HG03045 (cell line): ENCODE measurements at regions not wholly inside any gene's neighbourhood (a gene's known extent, or its start where the extent isn't known, plus 50 kb on each side); places are given as distances from the start of the nearest gene placed in this dataset.

ENCODE experiments used
- ATAC-seq: cut with Tn5 transposase; IDR thresholded peaks from one replicate; pipeline ENCODE4 v1.9.1; 2021; ENCODE audit warnings: mild to moderate bottlenecking, moderate library complexity; ENCODE audit not compliant: unreplicated experiment

DNA sequence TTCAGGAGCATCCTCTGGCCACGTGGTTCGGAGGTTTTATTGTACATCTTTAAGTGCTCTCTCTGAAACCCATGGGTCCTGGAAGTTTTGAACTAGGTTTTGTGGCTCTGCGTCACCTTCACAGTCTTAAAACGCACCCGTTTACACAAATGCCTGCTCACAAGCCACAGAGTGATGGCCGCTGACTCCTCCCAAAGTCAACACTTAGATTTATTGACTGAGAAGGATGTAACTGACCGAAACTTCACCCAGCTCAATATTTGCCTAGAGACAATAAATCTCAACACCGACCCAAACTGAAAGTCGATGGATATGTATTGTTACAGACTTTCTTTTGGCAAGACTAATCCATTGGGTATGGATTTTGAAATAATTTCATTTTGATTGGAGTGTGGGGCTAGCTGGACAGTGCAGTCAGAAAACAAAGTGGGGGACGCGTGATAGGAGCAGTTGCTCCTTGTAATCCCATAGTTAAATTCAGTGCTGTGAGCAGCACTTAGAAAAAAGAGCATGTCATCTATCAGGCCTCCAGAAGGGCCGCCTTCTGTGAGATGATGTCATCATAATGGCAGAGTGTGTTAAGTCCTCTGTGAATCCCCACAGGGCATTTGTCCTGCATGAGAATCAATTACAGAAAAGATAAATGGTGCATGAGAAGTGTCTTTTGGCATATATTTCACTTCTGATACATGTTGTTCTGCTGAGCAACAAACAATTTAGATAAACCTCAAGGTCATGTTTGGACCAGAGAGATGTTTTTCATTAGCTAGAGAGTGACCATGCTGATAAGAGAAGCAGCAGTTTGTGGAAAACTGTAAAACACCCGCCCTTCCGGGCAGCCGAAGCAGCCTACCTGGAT, 183.7 kb downstream of the INO80D start:
- ATAC-seq = no peak

DNA sequence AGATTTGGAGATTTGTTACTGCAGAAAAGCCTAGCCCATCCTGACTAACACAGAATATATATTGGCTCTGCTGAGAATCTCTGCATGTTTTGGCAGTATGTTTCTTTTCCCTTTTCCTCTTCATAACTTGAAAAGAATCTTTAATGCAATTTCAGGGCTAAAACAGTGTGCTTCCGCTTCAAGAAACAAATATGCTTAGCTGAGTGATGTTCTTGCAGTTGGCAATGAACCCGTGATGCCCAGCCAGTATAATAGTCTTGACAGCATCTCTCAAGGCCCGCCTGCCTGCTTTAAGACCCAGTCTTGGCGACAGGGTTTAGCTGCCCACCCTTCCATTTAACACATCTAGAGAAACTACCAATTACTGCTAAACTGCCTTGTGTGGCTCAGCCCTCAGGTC, 184.5 kb downstream of the INO80D start:
- no peak for ATAC-seq

DNA sequence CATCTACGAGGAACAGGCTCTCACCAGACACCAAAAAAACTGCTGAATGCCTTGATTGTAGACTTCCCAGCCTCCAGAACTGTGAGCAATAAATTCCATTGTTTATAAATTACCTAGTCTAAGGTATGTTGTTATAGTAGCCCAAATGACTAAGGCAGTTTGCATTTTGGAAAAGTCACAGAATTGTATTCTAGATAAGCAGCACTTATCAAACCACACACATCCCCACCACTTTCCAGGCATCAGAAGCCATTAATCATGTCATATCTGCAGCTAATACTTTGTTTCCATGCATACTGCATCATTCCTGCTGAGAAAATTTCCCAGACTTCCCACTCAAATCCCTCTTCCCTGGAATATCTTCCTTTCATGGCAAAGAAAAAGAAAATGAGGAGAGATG, 187.2 kb downstream of the INO80D start:
- ATAC-seq = no peak

DNA sequence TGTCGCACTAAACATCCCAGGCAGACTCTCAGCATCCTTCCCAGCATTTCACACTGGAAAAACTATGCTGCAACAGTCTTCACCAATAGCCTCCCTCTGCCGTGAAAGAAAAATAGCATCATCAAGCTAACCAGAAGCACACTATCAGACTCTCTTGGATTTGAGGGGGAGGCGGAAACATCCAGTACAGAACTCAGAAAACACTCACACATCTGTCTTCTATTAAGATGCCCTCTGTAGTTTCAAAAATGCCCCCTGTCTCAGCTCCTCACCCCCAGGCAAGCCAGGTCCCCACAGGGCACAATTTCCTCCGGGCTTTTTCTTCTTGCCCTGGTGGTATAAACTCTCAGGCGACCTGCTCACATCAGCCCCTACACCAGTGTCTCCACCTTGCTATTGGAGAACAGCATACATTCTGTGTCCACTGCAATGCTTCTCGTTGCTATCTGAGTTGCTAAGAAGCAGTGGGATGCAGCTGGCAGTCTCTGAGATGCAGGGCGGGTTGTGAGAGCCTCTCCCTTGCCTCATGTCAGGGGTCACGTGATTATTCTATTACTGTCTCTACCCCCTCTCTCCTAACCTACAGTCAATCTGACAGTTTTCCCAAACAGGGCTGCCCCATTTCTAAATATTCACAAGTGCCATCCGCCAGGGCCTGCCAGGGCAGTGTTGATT, 189.9 kb downstream of the INO80D start:
- ATAC-seq = no peak

DNA sequence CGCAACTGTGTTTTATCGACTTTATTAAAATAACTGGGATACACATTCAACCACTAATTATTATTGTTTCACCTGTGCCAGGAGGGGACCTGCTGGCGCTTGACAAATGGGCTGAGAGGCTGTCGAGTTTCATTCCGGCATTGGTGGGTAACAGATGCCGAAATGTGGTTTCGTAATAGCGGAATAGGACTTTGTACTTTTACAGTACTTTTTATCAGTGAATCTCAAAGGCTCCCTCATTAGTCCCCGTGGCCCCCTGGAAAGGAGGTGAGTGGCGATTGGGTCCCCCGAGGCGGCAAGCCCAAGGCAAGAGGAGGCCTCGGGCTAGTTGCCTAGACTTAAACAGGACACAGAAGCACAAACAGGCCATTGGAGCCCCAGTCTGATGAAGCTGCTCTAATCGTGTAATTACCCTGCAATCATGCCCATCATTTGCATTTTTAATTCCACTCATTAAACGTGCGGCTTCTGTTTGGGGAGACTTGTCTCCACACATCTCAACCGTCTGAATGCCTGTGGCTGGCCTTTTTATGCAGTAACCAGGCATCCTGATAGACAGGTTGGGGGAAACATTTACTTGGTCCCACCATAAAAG, 193.2 kb downstream of the INO80D start:
- no peak for ATAC-seq

DNA sequence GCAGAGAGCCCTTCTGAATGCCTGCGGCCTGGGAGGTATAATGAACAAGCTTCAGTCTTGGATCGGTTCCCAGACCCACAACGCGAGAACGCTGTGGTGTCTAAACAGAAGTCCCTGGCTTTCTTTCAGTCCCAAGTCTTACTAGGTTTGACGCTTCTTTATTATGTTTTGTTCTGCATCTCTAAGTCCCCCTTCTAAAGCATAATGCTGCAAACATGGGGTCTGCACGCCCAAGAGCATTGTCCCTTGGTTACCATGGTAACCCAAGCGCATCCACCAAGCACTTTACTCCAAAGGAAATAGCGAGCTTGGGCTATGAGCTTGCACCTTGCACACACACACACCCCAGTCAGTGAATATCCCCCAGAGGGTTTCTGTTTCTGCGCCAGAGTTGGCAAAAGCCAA, 193.7 kb downstream of the INO80D start:
- ATAC-seq = no peak

DNA sequence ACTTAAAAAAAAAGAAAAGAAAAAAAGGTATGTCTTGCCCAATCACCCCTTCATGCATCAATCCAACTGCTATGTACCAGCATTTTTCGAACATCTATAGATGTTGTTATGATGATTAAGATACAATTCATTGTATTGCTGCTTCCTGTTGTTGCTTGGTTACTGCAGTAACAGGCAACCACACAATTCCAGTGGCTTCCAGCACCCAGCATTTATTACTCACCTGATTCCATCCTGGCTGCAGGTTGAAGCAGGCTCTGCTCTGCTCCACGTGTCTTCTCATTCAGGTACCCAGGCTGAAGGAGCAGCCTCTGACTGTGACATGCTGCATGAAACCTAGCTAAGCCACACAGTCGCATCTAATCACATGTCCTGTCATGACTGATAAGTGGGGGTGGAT, 196.9 kb downstream of the INO80D start:
- no peak for ATAC-seq

DNA sequence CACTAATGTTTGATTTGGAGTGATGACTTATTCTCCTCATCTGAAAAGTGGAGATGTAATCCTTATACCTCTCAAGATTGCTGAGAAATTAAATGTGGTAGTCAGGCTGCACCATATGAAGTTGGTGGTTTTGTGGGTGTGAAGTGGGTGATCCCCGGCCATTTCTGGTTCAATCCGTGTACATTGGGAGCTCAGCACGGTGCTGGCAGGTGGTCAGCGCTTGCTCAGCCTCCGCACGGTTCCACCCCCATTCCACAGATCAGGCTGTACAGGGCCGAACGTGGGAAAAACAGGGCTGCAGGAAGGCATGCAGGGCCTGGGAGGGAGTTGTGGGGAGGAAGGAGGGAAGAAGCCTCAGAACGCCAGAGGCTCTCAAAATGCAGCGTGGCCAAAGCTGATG, 198.3 kb downstream of the INO80D start:
- ATAC-seq = no peak

DNA sequence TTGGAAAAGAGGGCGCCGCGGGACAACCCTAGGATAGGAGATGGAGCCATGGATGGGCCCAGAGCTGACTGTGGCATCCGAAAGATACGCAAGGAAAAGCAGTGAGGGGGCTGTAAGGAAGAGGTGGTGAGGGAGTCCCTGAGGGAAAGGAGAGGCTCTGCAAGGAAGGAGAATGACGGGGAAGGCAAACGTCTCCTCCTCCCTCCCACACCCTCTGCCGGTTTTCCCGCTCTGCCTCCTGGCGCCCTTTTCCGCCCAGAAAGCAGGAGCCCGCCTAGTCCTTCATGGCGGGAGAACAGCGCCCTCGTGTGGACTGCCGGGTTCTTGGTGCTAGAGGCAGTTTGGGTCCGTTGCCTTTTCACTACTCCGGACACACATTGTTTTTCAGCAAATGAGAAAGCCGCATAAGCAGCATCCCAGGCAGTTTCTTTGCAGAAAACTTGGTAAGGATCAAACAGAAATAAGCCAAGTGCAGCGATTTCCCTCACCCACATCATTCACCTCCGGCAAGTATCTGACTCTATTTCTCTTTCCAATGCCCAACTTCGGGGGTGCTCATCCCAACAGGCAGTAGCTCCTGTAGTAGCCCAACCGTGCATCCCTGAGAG, 200.4 kb downstream of the INO80D start:
- no peak for ATAC-seq

DNA sequence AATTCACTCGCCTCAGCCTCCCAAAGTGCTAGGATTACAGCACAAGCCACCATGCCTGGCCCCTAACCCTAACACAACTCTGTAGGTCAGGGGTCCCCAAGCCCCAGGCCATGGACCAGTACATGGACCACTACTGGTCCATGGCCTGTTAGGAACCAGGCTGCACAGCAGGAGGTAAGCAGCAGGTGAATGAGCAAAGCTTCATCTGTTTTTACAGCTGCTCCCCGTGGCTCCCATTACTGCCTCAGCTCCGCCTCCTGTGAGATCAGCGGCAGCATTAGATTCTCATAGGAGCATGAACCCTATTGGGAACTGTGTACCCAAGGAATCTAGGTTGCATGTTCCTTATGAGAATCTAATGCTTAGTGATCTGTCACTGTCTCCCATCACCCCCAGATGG, 201.7 kb downstream of the NRP2 start:
- ATAC-seq = no peak

DNA sequence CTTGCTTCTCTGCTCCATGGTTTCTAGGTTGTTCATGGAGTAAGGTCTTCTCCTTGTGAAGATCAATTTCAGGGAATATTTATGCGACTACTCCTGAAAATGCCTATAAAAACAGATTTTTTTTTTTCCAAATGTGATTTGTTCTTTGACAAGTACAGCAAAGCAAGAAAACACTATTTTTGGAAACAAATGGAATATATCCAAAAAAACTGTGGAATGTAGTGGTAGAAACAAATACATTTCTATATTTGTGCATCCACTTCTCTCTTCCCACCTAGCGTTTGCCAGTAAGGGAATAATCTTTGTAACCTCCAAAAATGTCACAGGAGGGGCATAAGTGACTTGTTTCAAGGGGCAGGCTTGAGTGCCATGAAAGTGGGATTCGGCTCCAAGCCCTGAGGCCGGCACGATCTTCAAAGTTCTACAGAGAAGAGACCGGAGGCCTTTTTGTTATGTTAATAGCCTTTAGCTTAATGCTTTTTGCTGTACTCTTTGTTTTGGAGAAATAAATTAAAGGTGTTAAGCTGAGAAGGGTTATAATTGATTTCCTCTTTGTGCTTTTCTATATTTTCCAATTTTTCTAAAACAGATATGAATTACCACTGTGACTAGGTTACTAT, 200.6 kb downstream of the NRP2 start:
- no peak for ATAC-seq

DNA sequence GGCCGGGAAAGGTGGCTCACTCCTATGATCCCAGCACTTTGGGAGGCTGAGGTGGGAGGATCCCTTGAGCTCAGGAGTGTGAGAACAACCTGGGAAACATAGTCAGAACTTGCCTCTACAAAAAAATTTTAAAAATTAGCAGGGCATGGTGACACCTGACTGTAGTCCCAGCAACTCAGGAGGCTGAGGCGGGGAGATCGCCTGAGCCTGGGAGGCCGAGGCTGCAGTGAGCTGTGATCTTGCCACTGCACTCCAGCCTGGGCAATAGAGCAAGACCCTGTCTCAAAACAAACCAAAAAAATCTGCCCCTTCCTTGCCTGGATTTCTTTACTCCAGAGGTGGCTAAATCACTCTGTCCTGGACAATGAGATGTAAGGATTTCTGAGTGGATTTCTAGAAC, 197.7 kb downstream of the NRP2 start:
- ATAC-seq = no peak

DNA sequence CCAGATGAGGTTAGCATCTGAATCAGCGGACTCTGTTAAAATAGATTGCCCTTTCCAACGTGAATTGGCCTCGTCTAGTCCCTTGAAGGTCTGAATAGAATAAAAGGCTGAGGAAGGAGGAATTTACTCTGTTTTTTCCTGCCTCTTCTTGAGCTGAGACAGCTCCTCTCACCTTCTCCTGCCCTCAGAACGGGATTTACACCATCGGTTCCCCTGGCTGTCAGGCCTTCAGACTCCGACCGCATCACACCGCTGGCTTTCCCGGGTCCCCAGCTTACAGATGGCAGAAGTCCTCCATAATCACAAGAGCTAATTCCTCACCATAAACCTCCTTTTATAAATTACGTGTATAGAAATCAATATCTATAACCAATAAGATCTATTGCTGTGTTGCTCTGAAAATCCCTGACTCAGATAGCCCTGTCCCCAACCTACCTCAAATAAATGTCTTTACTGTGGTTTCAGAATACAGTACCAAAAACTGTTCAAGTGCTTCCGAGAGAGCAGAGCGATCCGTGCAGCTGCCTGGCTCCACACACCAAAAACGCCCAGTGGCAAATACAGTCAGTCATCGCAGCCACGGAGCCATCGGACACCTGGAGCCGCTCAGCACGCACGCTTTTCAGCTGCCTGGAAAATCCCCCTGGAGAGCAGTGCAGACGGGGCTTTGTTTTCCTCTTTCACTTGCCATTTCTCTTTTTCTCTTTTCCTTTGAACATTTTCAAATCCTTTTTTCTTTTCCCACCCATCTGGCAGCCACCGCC, 196.9 kb downstream of the NRP2 start:
- no peak for ATAC-seq

DNA sequence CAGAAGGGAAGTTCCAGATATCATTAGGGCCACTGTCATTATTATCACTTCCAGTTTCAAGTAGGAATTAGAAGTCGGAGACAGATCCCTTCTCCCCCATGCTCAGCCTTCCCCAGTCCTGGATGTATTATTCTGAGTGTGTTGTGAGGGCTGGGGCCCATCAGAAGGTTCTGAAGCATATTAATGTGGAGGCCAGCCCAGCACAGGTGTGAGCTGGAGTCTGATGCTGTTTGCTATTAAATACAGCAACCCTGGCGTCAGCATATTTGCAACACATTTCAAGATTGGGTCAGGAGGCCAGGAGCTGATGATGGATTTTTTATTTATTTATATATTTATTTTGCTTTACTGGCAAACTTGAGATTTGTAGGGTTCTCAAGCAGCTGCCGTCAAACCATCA, 195.2 kb downstream of the NRP2 start:
- ATAC-seq = no peak

DNA sequence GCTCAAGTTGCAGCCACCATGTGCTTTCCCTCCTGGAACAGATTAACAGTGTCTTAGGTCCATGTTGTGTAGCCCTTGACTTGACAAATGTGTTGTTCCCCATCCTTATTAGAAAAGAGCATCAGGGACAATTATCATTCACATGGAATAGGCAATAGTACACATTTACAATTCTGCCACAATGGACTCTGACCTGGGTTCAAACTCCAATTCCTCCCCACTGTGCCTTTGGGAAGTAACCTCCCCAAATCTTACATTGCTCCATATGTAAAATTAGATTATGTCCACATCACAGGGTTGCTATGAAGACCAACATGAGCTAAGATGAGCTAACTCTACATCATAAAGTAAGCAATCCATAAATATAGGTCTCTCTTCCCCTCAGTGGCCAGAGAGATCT, 193.8 kb downstream of the NRP2 start:
- no peak for ATAC-seq

DNA sequence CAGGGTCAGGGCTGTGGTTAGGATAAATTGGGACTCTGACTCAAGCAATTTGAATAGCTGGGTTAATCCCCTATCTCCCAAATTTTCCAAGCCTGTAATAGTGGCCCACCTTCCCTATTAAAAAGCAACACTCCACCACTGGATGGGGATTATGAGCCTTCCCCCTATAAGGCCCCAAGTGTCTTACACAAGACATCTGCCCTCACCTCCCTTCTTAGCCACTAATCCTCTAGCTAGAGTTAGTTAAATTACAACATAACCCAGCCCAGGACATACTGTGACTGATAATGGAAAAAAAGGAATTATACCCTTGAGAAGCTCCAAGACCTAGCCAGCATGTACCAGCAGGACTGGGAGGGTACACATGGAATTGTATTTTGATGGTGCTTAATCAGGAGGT, 190.4 kb downstream of the NRP2 start:
- ATAC-seq = no peak

DNA sequence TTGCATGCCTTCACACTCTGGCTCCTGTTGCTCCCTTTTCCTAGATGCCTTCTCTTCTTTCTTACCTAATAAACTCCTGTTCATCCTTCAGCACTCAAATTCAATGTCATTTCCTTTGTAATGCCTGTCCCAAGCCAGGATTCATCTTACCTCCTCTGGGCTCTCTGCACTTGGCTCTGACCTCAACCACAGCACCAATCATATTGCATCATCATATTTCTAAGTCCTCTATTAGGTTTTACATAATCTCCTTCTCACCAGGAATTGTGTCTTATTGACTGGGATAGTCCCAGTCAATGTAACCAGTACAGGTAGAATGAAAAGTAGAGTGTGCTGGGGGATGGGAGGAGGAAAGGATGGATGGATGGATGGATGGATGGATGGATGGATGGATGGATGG, 187.1 kb downstream of the NRP2 start:
- ATAC-seq = no peak

DNA sequence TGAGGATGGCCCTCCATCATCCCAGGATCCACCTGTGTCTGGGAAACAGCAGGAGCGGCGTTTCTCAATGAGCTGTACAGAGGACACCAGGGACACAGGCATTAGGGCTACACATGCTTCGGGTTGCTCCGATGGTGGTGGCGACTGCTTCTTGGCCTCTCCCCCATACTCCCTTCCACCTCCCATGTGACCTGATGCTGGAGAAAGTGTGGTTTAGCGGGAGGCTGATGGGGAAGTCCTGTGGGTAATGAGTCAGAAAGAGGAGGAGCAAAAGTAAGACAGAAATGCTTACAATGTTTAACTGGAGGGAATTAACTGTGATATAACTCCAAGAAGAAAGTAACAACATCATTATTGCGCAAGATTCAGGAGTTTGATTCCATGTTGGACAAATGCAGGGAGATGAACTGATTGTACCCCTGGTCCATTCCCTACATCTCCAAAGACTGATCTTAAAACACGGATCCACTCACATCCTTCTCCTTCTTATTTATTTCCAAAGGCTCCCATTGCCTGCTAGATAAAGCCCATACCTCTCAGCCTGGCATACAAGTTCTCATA, 186.6 kb downstream of the NRP2 start:
- ATAC-seq = peak; percentile 58

DNA sequence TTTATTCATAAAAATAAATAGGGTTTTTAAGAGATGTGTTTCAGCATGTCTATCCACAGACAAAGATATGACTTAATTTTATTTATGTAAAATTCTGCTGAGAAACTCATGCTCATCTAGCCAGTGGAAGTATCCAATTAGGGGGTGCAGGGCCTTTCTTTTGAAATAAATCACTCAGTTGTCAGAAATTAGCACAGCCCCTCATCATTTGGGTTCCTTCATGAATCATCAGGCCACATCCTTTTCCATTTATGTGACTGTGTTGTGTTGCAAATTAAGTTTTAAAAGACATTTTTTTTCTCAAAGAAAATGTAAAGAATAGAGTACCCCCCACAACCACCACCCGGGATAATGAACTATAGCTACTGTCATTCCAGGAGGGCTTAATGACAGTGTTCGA, 185.8 kb downstream of the NRP2 start:
- no peak for ATAC-seq

DNA sequence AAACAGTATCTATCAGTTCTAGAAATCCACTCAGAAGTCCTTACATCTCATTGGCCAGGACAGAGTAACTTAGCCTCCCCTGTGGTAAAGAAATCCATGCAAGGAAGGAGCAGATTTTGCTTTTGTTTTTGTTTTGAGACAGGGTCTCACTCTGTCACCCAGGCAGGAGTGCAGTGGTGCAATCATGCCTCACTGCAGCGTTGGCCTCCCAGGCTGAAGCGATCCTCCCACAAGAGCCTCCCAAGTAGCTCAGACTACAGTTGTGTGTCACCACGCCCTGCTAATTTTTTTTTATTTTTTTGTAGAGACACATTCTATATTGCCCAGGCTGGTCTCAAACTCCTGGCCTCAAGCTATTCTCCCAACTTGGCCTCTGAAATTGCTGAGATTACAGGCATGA, 185.1 kb downstream of the NRP2 start:
- no peak for ATAC-seq
